Activated CD4-positive, alpha-beta memory T cell treated with anti-CD3 and anti-CD28 coated beads, Interleukin-2, amount 10 ng/mL, durations not matched to agents 7 days and 5 days (primary cell): ENCODE measurements at regions not wholly inside any gene's neighbourhood (a gene's known extent, or its start where the extent isn't known, plus 50 kb on each side); places are given as distances from the start of the nearest gene placed in this dataset.

ENCODE experiments used
- CTCF ChIA-PET: fragments of 350-600 bp; sonication (Branson Sonifier 250); formaldehyde crosslinking; loops from one replicate; lab custom pipeline; 2021; ENCODE audit warnings: antibody characterized with exemption, inconsistent platforms; lab: Charles Lee
- POLR2A ChIA-PET: fragments of 350-600 bp; sonication (Branson Sonifier 250); formaldehyde crosslinking; loops from one replicate; lab custom pipeline; 2021; ENCODE audit warnings: antibody characterized with exemption; lab: Charles Lee
- DNase-seq: peaks from one replicate; pipeline ENCODE4 v3.0.0-alpha.2; 2020
- H3K27ac Mint-ChIP-seq: one replicate; pipeline ENCODE4 v1.8.0; 2021; ENCODE audit warnings: mild to moderate bottlenecking, mixed read lengths
- H3K27me3 Mint-ChIP-seq: one replicate; pipeline ENCODE4 v1.8.0; 2021; ENCODE audit warnings: mixed read lengths
- H3K36me3 Mint-ChIP-seq: one replicate; pipeline ENCODE4 v1.8.0; 2021; ENCODE audit warnings: low read depth, mixed read lengths
- H3K4me1 Mint-ChIP-seq: one replicate; pipeline ENCODE4 v1.8.0; 2021; ENCODE audit warnings: mixed read lengths
- H3K4me3 Mint-ChIP-seq: one replicate; pipeline ENCODE4 v1.8.0; 2021; ENCODE audit warnings: mild to moderate bottlenecking, mixed read lengths
- H3K9me3 Mint-ChIP-seq: one replicate; pipeline ENCODE4 v1.8.0; 2021; ENCODE audit warnings: mixed read lengths

GRCh38 chr6:95660544-95660943, 83.2 kb downstream of the MANEA start:
- H3K9me3 Mint-ChIP-seq = no peaks in the 10 kb centered on the region

GRCh38 chr6:95670011-95670463, 92.7 kb downstream of the MANEA start:
- no peak overlapping the region for H3K27ac Mint-ChIP-seq
- no peaks in the 10 kb centered on the region for H3K27me3 Mint-ChIP-seq
- ChIA-PET POLR2A (no interaction called here), CTCF (no interaction called here)
- H3K4me1 Mint-ChIP-seq = no peaks in the 10 kb centered on the region
- H3K4me3 Mint-ChIP-seq = no peak overlapping the region
- no peaks in the 10 kb centered on the region for H3K9me3 Mint-ChIP-seq
- H3K36me3 Mint-ChIP-seq = no peaks in the 10 kb centered on the region
- no peak for DNase-seq

More at GRCh38 chr6:95660544-95660943, 83.2 kb downstream of the MANEA start:
- Mint-ChIP-seq H3K4me1 (no peaks in the 10 kb centered on the region), H3K27me3 (no peaks in the 10 kb centered on the region), H3K27ac (no peak overlapping the region), H3K36me3 (no peaks in the 10 kb centered on the region), H3K4me3 (no peak overlapping the region)
- POLR2A ChIA-PET = no interaction called here
- CTCF ChIA-PET = no interaction called here
- DNase-seq = no peak

- Mint-ChIP-seq H3K9me3 (no peaks in the 10 kb centered on the region), H3K4me1 (no peaks in the 10 kb centered on the region), H3K4me3 (no peak overlapping the region), H3K27me3 (no peaks in the 10 kb centered on the region), H3K27ac (no peak overlapping the region), H3K36me3 (no peaks in the 10 kb centered on the region)
- POLR2A ChIA-PET = no interaction called here
- no peak for DNase-seq
- CTCF ChIA-PET = no interaction called here
Measured at GRCh38 chr6:95676011-95676628, 98.8 kb downstream of the MANEA start.

- ChIA-PET POLR2A (no interaction called here), CTCF (no interaction called here)
- no peak for DNase-seq
- Mint-ChIP-seq H3K9me3 (no peaks in the 10 kb centered on the region), H3K4me1 (no peaks in the 10 kb centered on the region), H3K36me3 (no peaks in the 10 kb centered on the region), H3K27ac (no peak overlapping the region), H3K27me3 (no peaks in the 10 kb centered on the region), H3K4me3 (no peak overlapping the region)
Measured at GRCh38 chr6:95679981-95680380, 102.6 kb downstream of the MANEA start.

- CTCF ChIA-PET = no interaction called here
- POLR2A ChIA-PET = no interaction called here
- H3K4me3 Mint-ChIP-seq = no peak overlapping the region
- H3K36me3 Mint-ChIP-seq = no peaks in the 10 kb centered on the region
- H3K4me1 Mint-ChIP-seq = no peaks in the 10 kb centered on the region
- H3K27me3 Mint-ChIP-seq = no peaks in the 10 kb centered on the region
- H3K27ac Mint-ChIP-seq = no peak overlapping the region
- no peak for DNase-seq
- H3K9me3 Mint-ChIP-seq = no peaks in the 10 kb centered on the region
Measured at GRCh38 chr6:95681736-95682135, 104.4 kb downstream of the MANEA start.

GRCh38 chr6:95682476-95682875, 105.1 kb downstream of the MANEA start:
- H3K36me3 Mint-ChIP-seq = no peaks in the 10 kb centered on the region
- no peak overlapping the region for H3K4me3 Mint-ChIP-seq
- H3K27me3 Mint-ChIP-seq = no peaks in the 10 kb centered on the region
- POLR2A ChIA-PET = no interaction called here
- no peaks in the 10 kb centered on the region for H3K9me3 Mint-ChIP-seq
- CTCF ChIA-PET = no interaction called here
- no peaks in the 10 kb centered on the region for H3K4me1 Mint-ChIP-seq
- DNase-seq = no peak
- no peak overlapping the region for H3K27ac Mint-ChIP-seq

- Mint-ChIP-seq H3K4me3 (no peak overlapping the region), H3K36me3 (no peaks in the 10 kb centered on the region), H3K27ac (no peak overlapping the region), H3K4me1 (no peaks in the 10 kb centered on the region), H3K27me3 (no peaks in the 10 kb centered on the region), H3K9me3 (no peaks in the 10 kb centered on the region)
- no peak for DNase-seq
- CTCF ChIA-PET = no interaction called here
- POLR2A ChIA-PET = no interaction called here
Measured at GRCh38 chr6:95685822-95686221, 108.5 kb downstream of the MANEA start.

GRCh38 chr6:95686272-95686671, 108.9 kb downstream of the MANEA start:
- no peaks in the 10 kb centered on the region for H3K36me3 Mint-ChIP-seq
- H3K27ac Mint-ChIP-seq = no peak overlapping the region
- H3K9me3 Mint-ChIP-seq = no peaks in the 10 kb centered on the region
- POLR2A ChIA-PET = no interaction called here
- no peak overlapping the region for H3K4me3 Mint-ChIP-seq
- no peaks in the 10 kb centered on the region for H3K27me3 Mint-ChIP-seq
- CTCF ChIA-PET = no interaction called here
- no peak for DNase-seq
- no peaks in the 10 kb centered on the region for H3K4me1 Mint-ChIP-seq

GRCh38 chr6:95686895-95687294, 109.6 kb downstream of the MANEA start:
- POLR2A ChIA-PET = no interaction called here
- H3K4me1 Mint-ChIP-seq = no peaks in the 10 kb centered on the region
- no peak for DNase-seq
- no peak overlapping the region for H3K27ac Mint-ChIP-seq
- CTCF ChIA-PET = no interaction called here
- H3K9me3 Mint-ChIP-seq = no peaks in the 10 kb centered on the region
- H3K27me3 Mint-ChIP-seq = no peaks in the 10 kb centered on the region
- no peak overlapping the region for H3K4me3 Mint-ChIP-seq
- no peaks in the 10 kb centered on the region for H3K36me3 Mint-ChIP-seq

- DNase-seq = no peak
- Mint-ChIP-seq H3K27me3 (no peaks in the 10 kb centered on the region), H3K9me3 (no peaks in the 10 kb centered on the region), H3K4me1 (no peaks in the 10 kb centered on the region), H3K4me3 (no peak overlapping the region), H3K36me3 (no peaks in the 10 kb centered on the region), H3K27ac (no peak overlapping the region)
- ChIA-PET CTCF (no interaction called here), POLR2A (no interaction called here)
Measured at GRCh38 chr6:95687839-95688238, 110.5 kb downstream of the MANEA start.

- Mint-ChIP-seq H3K36me3 (no peaks in the 10 kb centered on the region), H3K4me1 (no peaks in the 10 kb centered on the region), H3K27me3 (no peaks in the 10 kb centered on the region), H3K27ac (no peak overlapping the region), H3K9me3 (no peaks in the 10 kb centered on the region), H3K4me3 (no peak overlapping the region)
- no peak for DNase-seq
- CTCF ChIA-PET = no interaction called here
- POLR2A ChIA-PET = no interaction called here
Measured at GRCh38 chr6:95690328-95690727, 113.0 kb downstream of the MANEA start.

GRCh38 chr6:95693108-95693507, 115.8 kb downstream of the MANEA start:
- H3K27ac Mint-ChIP-seq = no peak overlapping the region
- CTCF ChIA-PET = no interaction called here
- H3K4me3 Mint-ChIP-seq = no peak overlapping the region
- H3K36me3 Mint-ChIP-seq = no peaks in the 10 kb centered on the region
- H3K4me1 Mint-ChIP-seq = no peaks in the 10 kb centered on the region
- no peaks in the 10 kb centered on the region for H3K9me3 Mint-ChIP-seq
- POLR2A ChIA-PET = no interaction called here
- no peaks in the 10 kb centered on the region for H3K27me3 Mint-ChIP-seq
- no peak for DNase-seq

GRCh38 chr6:95698271-95698670, 120.9 kb downstream of the MANEA start:
- no peak overlapping the region for H3K27ac Mint-ChIP-seq
- CTCF ChIA-PET = no interaction called here
- no peaks in the 10 kb centered on the region for H3K27me3 Mint-ChIP-seq

GRCh38 chr6:95723638-95724037, 146.3 kb downstream of the MANEA start:
- CTCF ChIA-PET = no interaction called here

More at GRCh38 chr6:95698271-95698670, 120.9 kb downstream of the MANEA start:
- H3K36me3 Mint-ChIP-seq = no peaks in the 10 kb centered on the region
- no peaks in the 10 kb centered on the region for H3K9me3 Mint-ChIP-seq
- no peaks in the 10 kb centered on the region for H3K4me1 Mint-ChIP-seq
- POLR2A ChIA-PET = no interaction called here
- DNase-seq = no peak
- no peak overlapping the region for H3K4me3 Mint-ChIP-seq

More at GRCh38 chr6:95723638-95724037, 146.3 kb downstream of the MANEA start:
- Mint-ChIP-seq H3K36me3 (no peaks in the 10 kb centered on the region), H3K4me1 (no peaks in the 10 kb centered on the region), H3K4me3 (no peak overlapping the region), H3K27me3 (no peaks in the 10 kb centered on the region), H3K27ac (no peak overlapping the region), H3K9me3 (peaks cover 4% of the 10 kb centered on the region)
- no peak for DNase-seq
- POLR2A ChIA-PET = no interaction called here
